ENCODE measurements at regions not wholly inside any gene's neighbourhood (a gene's known extent, or its start where the extent isn't known, plus 50 kb on each side); places are given as distances from the start of the nearest gene placed in this dataset.

DNA sequence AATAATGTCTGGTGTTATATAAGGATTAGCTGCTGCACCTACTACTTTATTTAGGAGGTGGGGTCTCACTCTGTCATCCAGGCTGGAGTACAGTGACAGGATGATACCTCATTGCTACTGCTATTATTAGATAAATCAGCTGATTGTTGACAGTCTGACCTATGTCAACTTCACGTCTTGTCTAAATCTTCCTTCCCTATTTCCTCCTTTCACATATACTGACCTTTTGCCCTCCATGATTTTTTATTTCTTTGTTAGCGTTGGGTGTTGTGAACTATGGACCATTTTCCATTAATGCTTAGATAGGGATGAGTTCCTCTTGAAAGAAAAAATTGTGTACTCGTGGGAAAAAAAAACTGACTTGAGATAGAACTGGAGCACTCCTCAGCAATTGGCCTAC lies 109.9 kb upstream of the BEND6 start:
- ChIA-PET CTCF (interaction anchor here (0.6 kb wide), 1 partner anchor 15 kb away, joined by 3 read pairs; no protein-coding TSS in a partner anchor), POLR2A (ENCODE audit: low non-redundant PET) (no interaction called here)
- H3K27ac ChIP-seq (ENCODE audit: low read depth, low read length, poor library complexity, severe bottlenecking): no peak overlapping the region
- BruUV-seq (replicated peaks): no TSS peak
- no peaks in the 10 kb centered on the region for H3K9me3 ChIP-seq (ENCODE audit: low read depth, low read length, poor library complexity, severe bottlenecking)
- DNase-seq (ENCODE audit: low spot score): no peak
- H3K27me3 ChIP-seq (replicated peaks; ENCODE audit: insufficient read depth, low read depth, low read length, poor library complexity): no peaks in the 10 kb centered on the region
- intact Hi-C loops (cut with micrococcal nuclease; ENCODE audit: unreplicated experiment): no loop called here
- H3K4me1 ChIP-seq (ENCODE audit: insufficient read depth, low read length, poor library complexity, severe bottlenecking): no peaks in the 10 kb centered on the region
- no peak for TF ChIP-seq EZH2 (IDR thresholded peaks at IDR 0.05; ENCODE audit: borderline replicate concordance, low read depth, low read length, poor library complexity, severe bottlenecking)
- TF ChIP-seq, protein P1, sequence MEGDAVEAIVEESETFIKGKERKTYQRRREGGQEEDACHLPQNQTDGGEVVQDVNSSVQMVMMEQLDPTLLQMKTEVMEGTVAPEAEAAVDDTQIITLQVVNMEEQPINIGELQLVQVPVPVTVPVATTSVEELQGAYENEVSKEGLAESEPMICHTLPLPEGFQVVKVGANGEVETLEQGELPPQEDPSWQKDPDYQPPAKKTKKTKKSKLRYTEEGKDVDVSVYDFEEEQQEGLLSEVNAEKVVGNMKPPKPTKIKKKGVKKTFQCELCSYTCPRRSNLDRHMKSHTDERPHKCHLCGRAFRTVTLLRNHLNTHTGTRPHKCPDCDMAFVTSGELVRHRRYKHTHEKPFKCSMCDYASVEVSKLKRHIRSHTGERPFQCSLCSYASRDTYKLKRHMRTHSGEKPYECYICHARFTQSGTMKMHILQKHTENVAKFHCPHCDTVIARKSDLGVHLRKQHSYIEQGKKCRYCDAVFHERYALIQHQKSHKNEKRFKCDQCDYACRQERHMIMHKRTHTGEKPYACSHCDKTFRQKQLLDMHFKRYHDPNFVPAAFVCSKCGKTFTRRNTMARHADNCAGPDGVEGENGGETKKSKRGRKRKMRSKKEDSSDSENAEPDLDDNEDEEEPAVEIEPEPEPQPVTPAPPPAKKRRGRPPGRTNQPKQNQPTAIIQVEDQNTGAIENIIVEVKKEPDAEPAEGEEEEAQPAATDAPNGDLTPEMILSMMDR (conservative IDR thresholded peaks at IDR 0.05; ENCODE audit: low read depth, low read length): no peak
- no peak overlapping the region for H3K4me3 ChIP-seq (ENCODE audit: low read depth, low read length, poor library complexity, severe bottlenecking)
- H3K36me3 ChIP-seq (ENCODE audit: insufficient read depth, low read length, poor library complexity, severe bottlenecking): no peaks in the 10 kb centered on the region

DNA sequence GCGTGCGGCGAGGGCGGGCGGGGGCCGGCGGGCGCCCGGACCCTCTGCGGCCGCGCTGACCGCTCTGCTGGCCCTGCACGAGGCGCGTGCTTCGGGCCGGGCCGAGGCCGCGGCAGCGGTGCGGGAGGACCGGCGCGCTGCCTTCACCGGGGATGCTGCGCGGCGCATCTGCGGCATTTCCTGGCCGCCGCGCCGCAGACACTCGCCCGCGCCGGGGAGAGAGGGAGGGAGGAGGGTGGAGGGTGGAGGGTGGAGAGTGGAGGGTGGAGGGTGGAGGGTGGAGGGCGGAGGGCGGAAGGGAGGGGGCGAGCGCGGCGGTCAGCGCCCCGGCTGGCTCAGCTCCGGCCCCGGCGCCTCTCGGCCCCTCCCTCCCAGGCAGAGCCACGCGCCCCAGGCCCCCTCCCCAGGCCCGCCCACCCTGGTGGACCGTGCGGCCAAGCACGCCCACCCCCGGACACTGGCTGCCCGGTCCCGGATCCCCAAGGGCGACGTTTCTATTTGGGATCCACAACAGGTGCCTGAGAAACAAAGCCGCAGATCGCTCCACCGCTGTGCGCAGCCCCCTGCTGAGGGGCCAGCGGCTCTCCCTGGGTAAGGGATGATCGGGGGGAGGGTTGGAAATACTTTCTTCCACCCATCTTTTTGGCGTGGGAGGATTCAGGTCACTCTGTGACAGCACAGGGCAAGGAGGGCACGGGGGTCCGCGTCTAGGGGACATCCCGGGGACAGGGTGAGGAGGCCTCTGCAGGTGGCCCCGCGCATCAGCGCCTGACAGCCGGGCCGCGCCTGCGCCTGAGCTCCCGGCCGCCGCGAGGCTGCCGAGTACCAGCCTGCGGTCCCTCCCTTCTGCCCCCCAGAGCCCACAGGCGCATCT lies 111.2 kb upstream of the BEND6 start:
- TF ChIP-seq EZH2 (IDR thresholded peaks at IDR 0.05; ENCODE audit: borderline replicate concordance, low read depth, low read length, poor library complexity, severe bottlenecking): no peak
- TF ChIP-seq, protein P1 (conservative IDR thresholded peaks at IDR 0.05; ENCODE audit: low read depth, low read length): peak; percentile 78; the same call in 1 of the 2 replicates
- no peaks in the 10 kb centered on the region for H3K9me3 ChIP-seq (ENCODE audit: low read depth, low read length, poor library complexity, severe bottlenecking)
- H3K4me1 ChIP-seq (ENCODE audit: insufficient read depth, low read length, poor library complexity, severe bottlenecking): no peaks in the 10 kb centered on the region
- H3K4me3 ChIP-seq (ENCODE audit: low read depth, low read length, poor library complexity, severe bottlenecking): peak overlapping the region; percentile 84
- H3K27me3 ChIP-seq (replicated peaks; ENCODE audit: insufficient read depth, low read depth, low read length, poor library complexity): no peaks in the 10 kb centered on the region
- CTCF ChIA-PET: interaction anchor here (0.5 to 1.1 kb wide), 6 partner anchors 9 to 206 kb away, joined by 3 to 5 read pairs (median 3); no protein-coding TSS in a partner anchor
- no peaks in the 10 kb centered on the region for H3K36me3 ChIP-seq (ENCODE audit: insufficient read depth, low read length, poor library complexity, severe bottlenecking)
- no TSS peak for BruUV-seq (replicated peaks)
- intact Hi-C loops (cut with micrococcal nuclease; ENCODE audit: unreplicated experiment): loop anchor here (5.0 kb wide), 1 partner anchor 76 kb away; no protein-coding TSS in a partner anchor
- DNase-seq (ENCODE audit: low spot score): peak; percentile 93
- H3K27ac ChIP-seq (ENCODE audit: low read depth, low read length, poor library complexity, severe bottlenecking): peak overlapping the region; percentile 48
- POLR2A ChIA-PET (ENCODE audit: low non-redundant PET): no interaction called here

DNA sequence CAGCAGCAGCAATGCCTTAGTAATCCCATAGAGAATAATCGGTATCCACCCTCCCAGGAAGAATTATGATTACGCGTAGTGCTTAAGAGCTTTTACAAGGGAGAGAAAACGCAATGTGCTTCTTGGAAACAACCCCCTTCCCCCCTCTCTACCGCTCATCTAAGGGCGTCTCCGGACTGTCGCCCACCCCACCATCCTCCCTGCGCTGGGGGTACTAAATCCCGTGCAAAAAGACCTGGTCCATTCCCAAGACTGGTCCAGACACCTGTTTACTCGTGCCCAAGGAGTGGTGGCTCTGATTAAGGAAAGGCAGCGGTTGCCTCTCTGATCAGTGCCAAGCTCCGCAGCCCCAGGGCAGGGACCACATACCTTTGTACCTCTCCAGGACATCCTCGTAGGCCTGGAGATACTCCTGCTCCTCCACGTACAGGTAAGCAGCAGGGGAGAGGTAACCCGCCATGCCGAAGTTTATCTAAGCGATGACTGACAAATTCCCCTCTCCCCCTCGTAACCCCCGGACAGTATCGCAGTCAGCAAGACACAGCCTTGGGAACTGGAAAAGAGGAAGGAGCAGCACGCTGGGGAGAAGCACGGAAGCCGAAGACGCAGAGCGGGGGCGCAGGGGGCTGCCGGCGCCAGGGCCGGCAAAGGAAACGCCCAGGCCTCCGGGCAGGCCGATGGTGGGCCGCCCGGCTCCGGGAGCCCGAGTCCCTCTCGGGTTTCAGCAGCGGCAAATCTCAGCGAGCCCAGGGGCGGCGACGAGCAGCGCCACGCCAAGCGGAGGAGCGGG lies 112.0 kb upstream of the BEND6 start:
- Histone ChIP-seq H3K9me3 (ENCODE audit: low read depth, low read length, poor library complexity, severe bottlenecking) (no peaks in the 10 kb centered on the region), H3K4me3 (ENCODE audit: low read depth, low read length, poor library complexity, severe bottlenecking) (peak overlapping the region; percentile 84), H3K27ac (ENCODE audit: low read depth, low read length, poor library complexity, severe bottlenecking) (peak overlapping the region; percentile 48), H3K4me1 (ENCODE audit: insufficient read depth, low read length, poor library complexity, severe bottlenecking) (no peaks in the 10 kb centered on the region), H3K36me3 (ENCODE audit: insufficient read depth, low read length, poor library complexity, severe bottlenecking) (no peaks in the 10 kb centered on the region), H3K27me3 (replicated peaks; ENCODE audit: insufficient read depth, low read depth, low read length, poor library complexity) (no peaks in the 10 kb centered on the region)
- TF ChIP-seq, protein P1 (conservative IDR thresholded peaks at IDR 0.05; ENCODE audit: low read depth, low read length): no peak
- TF ChIP-seq EZH2 (IDR thresholded peaks at IDR 0.05; ENCODE audit: borderline replicate concordance, low read depth, low read length, poor library complexity, severe bottlenecking): no peak
- intact Hi-C loops (cut with micrococcal nuclease; ENCODE audit: unreplicated experiment): loop anchor here (5.0 kb wide), 1 partner anchor 76 kb away; no protein-coding TSS in a partner anchor
- DNase-seq (ENCODE audit: low spot score): peak; percentile 66
- no TSS peak for BruUV-seq (replicated peaks)
- CTCF ChIA-PET: no interaction called here
- POLR2A ChIA-PET (ENCODE audit: low non-redundant PET): no interaction called here
